Calu3 (cell line): ENCODE measurements at regions not wholly inside any gene's neighbourhood (a gene's known extent, or its start where the extent isn't known, plus 50 kb on each side); places are given as distances from the start of the nearest gene placed in this dataset.

Source experiments
- BruUV-seq: library from RNA; stranded (reverse); fragments of 400-500 nt; replicated peaks from 2 replicates; lab custom pipeline; 2021; lab: Mats Ljungman, UMichigan
- CTCF ChIA-PET: fragments of 300-600 bp; sonication (Branson Sonifier 250); formaldehyde crosslinking; loops from one replicate; lab custom pipeline; 2022; ENCODE audit warnings: antibody characterized with exemption; lab: Charles Lee
- DNase-seq: peaks from one replicate; pipeline ENCODE4 v3.0.0; 2022
- H3K27ac Mint-ChIP-seq: one replicate; pipeline ENCODE4 v1.8.0; 2022; ENCODE audit warnings: mixed read lengths; ENCODE audit not compliant: unreplicated experiment
- H3K27me3 Mint-ChIP-seq: one replicate; pipeline ENCODE4 v1.8.0; 2022; ENCODE audit warnings: mixed read lengths; ENCODE audit not compliant: unreplicated experiment
- H3K36me3 Mint-ChIP-seq: one replicate; pipeline ENCODE4 v1.8.0; 2022; ENCODE audit warnings: mild to moderate bottlenecking, moderate library complexity, mixed read lengths; ENCODE audit not compliant: insufficient read depth, unreplicated experiment
- H3K4me1 Mint-ChIP-seq: one replicate; pipeline ENCODE4 v1.8.0; 2022; ENCODE audit warnings: mild to moderate bottlenecking, low read depth, mixed read lengths; ENCODE audit not compliant: unreplicated experiment
- H3K4me3 Mint-ChIP-seq: one replicate; pipeline ENCODE4 v1.8.0; 2022; ENCODE audit warnings: mild to moderate bottlenecking, low read depth, moderate library complexity, mixed read lengths; ENCODE audit not compliant: unreplicated experiment
- H3K9me3 Mint-ChIP-seq: one replicate; pipeline ENCODE4 v1.8.0; 2022; ENCODE audit warnings: low read depth, mixed read lengths; ENCODE audit not compliant: unreplicated experiment
- CTCF ChIP-seq: fragments of 200-600 bp; IDR thresholded peaks from one replicate; pipeline ENCODE4 v1.8.0; 2022; ENCODE audit warnings: antibody characterized with exemption; ENCODE audit not compliant: unreplicated experiment
- intact Hi-C: fragments of 100-400 bp; cut with micrococcal nuclease; formaldehyde crosslinking; loops from one replicate; pipeline ENCODE4 v1.10.0; 2022; ENCODE audit not compliant: unreplicated experiment

DNA sequence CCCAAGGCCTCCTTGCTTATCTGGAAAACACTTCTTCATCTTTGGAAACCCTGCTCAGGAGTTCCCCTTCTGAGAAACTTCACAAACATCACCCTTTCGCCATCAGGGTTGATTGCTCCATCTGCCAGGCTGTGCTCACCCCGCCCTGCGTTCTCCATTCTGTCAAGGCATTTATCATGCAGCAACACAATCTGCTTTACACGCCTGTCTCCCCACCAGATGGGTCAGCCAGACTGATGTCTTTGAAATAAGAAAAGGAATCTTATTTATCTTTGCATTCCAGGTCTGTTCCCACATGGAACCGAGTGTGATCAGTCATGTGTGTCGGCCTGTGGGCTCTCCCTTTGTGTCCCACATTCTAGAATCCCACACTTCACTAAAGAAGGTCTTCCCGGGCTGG lies 110.0 kb upstream of the ARL4C start:
- TF ChIP-seq CTCF = no peak
- Mint-ChIP-seq H3K4me3 (no peak overlapping the region), H3K27ac (no peak overlapping the region), H3K27me3 (peaks cover 68% of the 10 kb centered on the region), H3K9me3 (peaks cover 3% of the 10 kb centered on the region), H3K36me3 (no peaks in the 10 kb centered on the region), H3K4me1 (no peaks in the 10 kb centered on the region)
- intact Hi-C loops = no loop called here
- CTCF ChIA-PET = no interaction called here
- no TSS peak for BruUV-seq
- no peak for DNase-seq

- Mint-ChIP-seq H3K27me3 (peaks cover 68% of the 10 kb centered on the region), H3K27ac (no peak overlapping the region), H3K36me3 (no peaks in the 10 kb centered on the region), H3K4me1 (no peaks in the 10 kb centered on the region), H3K9me3 (peaks cover 3% of the 10 kb centered on the region), H3K4me3 (no peak overlapping the region)
- TF ChIP-seq CTCF = no peak
- intact Hi-C loops = no loop called here
- BruUV-seq = no TSS peak
- DNase-seq = no peak
- CTCF ChIA-PET = interaction anchor here (0.9 kb wide), 1 partner anchor 24 kb away, joined by 3 read pairs; no protein-coding TSS in a partner anchor
Observed at GRCh38 chr2:234603619-234604018, 106.7 kb upstream of the ARL4C start.

DNA sequence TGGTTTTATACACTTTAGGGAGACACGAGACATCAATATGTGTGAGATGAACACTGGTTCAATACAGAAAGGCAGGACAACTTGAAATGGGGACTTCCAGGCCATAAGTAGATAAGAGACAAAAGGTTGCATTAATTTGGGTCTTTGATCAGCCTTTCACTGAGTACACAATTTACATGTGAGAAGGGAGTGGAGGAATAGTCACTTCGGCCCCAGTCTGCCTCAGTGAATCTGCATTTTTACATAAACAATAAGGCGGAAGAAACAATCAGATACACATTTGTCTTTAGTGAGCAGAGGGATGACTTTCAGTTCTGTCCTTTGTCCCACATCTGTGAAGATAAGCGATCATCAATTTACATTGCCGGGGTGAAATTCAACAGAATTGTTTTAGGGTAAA lies 104.3 kb upstream of the ARL4C start:
- CTCF ChIA-PET = no interaction called here
- no peaks in the 10 kb centered on the region for H3K4me1 Mint-ChIP-seq
- BruUV-seq = no TSS peak

DNA sequence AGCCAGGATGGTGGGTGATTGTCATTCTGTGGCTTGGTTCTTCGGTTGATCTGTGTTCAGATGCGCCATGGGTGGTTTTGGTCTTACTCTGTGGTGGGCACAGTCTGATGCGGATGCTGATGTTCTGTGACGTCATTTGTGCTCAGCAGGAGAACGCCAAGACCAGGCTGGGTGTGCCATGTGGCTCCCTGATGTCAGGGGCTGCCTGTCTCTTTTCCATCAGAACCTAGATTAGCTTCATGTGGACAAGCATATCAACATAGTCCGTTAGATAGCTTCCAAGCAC lies 100.6 kb upstream of the ARL4C start:
- CTCF ChIA-PET = interaction anchor here (1.9 kb wide), 1 partner anchor 11 kb away, joined by 4 read pairs; no protein-coding TSS in a partner anchor
- H3K27ac Mint-ChIP-seq = no peak overlapping the region

More for the DNA sequence above, 104.3 kb upstream of the ARL4C start:
- Mint-ChIP-seq H3K36me3 (no peaks in the 10 kb centered on the region), H3K27ac (no peak overlapping the region), H3K27me3 (peaks cover 82% of the 10 kb centered on the region), H3K4me3 (no peak overlapping the region), H3K9me3 (peaks cover 3% of the 10 kb centered on the region)
- intact Hi-C loops = no loop called here
- TF ChIP-seq CTCF = no peak
- DNase-seq = no peak

More for the DNA sequence above, 100.6 kb upstream of the ARL4C start:
- no peak for DNase-seq
- intact Hi-C loops = no loop called here
- Mint-ChIP-seq H3K9me3 (no peaks in the 10 kb centered on the region), H3K27me3 (peaks cover 82% of the 10 kb centered on the region), H3K4me1 (no peaks in the 10 kb centered on the region), H3K36me3 (no peaks in the 10 kb centered on the region), H3K4me3 (no peak overlapping the region)
- no TSS peak for BruUV-seq
- no peak for TF ChIP-seq CTCF
